ENCODE measurements at regions not wholly inside any gene's neighbourhood (a gene's known extent, or its start where the extent isn't known, plus 50 kb on each side); places are given as distances from the start of the nearest gene placed in this dataset.

- TF ChIP-seq, protein P1, sequence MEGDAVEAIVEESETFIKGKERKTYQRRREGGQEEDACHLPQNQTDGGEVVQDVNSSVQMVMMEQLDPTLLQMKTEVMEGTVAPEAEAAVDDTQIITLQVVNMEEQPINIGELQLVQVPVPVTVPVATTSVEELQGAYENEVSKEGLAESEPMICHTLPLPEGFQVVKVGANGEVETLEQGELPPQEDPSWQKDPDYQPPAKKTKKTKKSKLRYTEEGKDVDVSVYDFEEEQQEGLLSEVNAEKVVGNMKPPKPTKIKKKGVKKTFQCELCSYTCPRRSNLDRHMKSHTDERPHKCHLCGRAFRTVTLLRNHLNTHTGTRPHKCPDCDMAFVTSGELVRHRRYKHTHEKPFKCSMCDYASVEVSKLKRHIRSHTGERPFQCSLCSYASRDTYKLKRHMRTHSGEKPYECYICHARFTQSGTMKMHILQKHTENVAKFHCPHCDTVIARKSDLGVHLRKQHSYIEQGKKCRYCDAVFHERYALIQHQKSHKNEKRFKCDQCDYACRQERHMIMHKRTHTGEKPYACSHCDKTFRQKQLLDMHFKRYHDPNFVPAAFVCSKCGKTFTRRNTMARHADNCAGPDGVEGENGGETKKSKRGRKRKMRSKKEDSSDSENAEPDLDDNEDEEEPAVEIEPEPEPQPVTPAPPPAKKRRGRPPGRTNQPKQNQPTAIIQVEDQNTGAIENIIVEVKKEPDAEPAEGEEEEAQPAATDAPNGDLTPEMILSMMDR (IDR thresholded peaks at IDR 0.05), result no peak
- TF ChIP-seq POLR2AphosphoS5 (IDR thresholded peaks at IDR 0.05; ENCODE audit: insufficient read depth in 1 of 2, low read depth in 1 of 2), result no peak
These were observed 290.3 kb downstream of the ADAMTS20 start for GRCh38 chr12:43261701-43262100.

Data from vagina (tissue), 2 donors.